IMR-90 (cell line): ENCODE measurements at regions not wholly inside any gene's neighbourhood (a gene's known extent, or its start where the extent isn't known, plus 50 kb on each side); places are given as distances from the start of the nearest gene placed in this dataset.

ENCODE experiments used
- ATAC-seq: fragments of 200-7000 bp; cut with Tn5 transposase; 2 replicates; pipeline ENCODE4 v1.9.1; 2020; ENCODE audit warnings: low read depth, mild to moderate bottlenecking, moderate library complexity
- BruUV-seq: library from RNA; stranded (reverse); fragments of 400-500 nt; replicated peaks from 2 replicates; lab custom pipeline; 2021; lab: Mats Ljungman, UMichigan
- CTCF ChIA-PET: fragments of 300-600 bp; formaldehyde crosslinking; extraction: SDS; loops from one replicate; lab custom pipeline; 2021; ENCODE audit warnings: antibody characterized with exemption; lab: Yijun Ruan, JAX
- POLR2A ChIA-PET: fragments of 300-600 bp; sonication (Branson Sonifier 250); formaldehyde crosslinking; loops from one replicate; lab custom pipeline; 2022; ENCODE audit warnings: antibody characterized with exemption; ENCODE audit not compliant: unreplicated experiment; lab: Charles Lee
- DNase-seq: peaks from one replicate; pipeline ENCODE4 v3.0.0; 2013
- H2AFZ ChIP-seq: replicated peaks from 2 replicates; pipeline ENCODE3; 2013; ENCODE audit warnings: low read length, mild to moderate bottlenecking; ENCODE audit not compliant: poor library complexity
- H2AK5ac ChIP-seq: 2 replicates; pipeline ENCODE4 v1.6.1; 2013; ENCODE audit warnings: low read depth, low read length, inconsistent platforms
- H2AK9ac ChIP-seq: replicated peaks from 2 replicates; pipeline ENCODE3; 2013; ENCODE audit warnings: mild to moderate bottlenecking, low read depth, low read length, moderate library complexity; ENCODE audit not compliant: poor library complexity
- H2BK120ac ChIP-seq: 2 replicates; pipeline ENCODE4 v1.6.1; 2013; ENCODE audit warnings: low read depth, low read length, inconsistent platforms
- H2BK15ac ChIP-seq: 3 replicates; pipeline ENCODE4 v1.6.1; 2013; ENCODE audit warnings: low read depth, low read length, inconsistent platforms
- H2BK20ac ChIP-seq: 2 replicates; pipeline ENCODE4 v1.6.1; 2013; ENCODE audit warnings: low read depth, mild to moderate bottlenecking, inconsistent platforms, low read length, moderate library complexity
- H2BK5ac ChIP-seq: 2 replicates; pipeline ENCODE4 v1.6.1; 2013; ENCODE audit warnings: mild to moderate bottlenecking, low read depth, low read length, inconsistent platforms; ENCODE audit not compliant: poor library complexity, severe bottlenecking
- H3K14ac ChIP-seq: replicated peaks from 2 replicates; pipeline ENCODE4 v1.6.1; 2013; ENCODE audit warnings: low read depth, low read length, inconsistent platforms
- H3K18ac ChIP-seq: 2 replicates; pipeline ENCODE4 v1.6.1; 2013; ENCODE audit warnings: low read depth, low read length, control low read depth
- H3K23ac ChIP-seq: 2 replicates; pipeline ENCODE4 v1.6.1; 2013; ENCODE audit warnings: low read depth, low read length, inconsistent platforms
- H3K27ac ChIP-seq: 2 replicates; pipeline ENCODE4 v1.5.1; 2013; ENCODE audit warnings: mild to moderate bottlenecking, control low read depth, low read length; ENCODE audit not compliant: insufficient read depth
- H3K27me3 ChIP-seq: 2 replicates; pipeline ENCODE4 v1.6.1; 2013; ENCODE audit warnings: low read length; ENCODE audit not compliant: control insufficient read depth, insufficient read depth
- H3K36me3 ChIP-seq: 2 replicates; pipeline ENCODE4 v1.6.1; 2013; ENCODE audit warnings: low read length, mixed read lengths; ENCODE audit not compliant: control insufficient read depth, insufficient read depth
- H3K4ac ChIP-seq: 2 replicates; pipeline ENCODE4 v1.6.1; 2013; ENCODE audit warnings: low read depth, low read length, inconsistent platforms
- H3K4me1 ChIP-seq: 2 replicates; pipeline ENCODE4 v1.6.1; 2013; ENCODE audit warnings: low read length, mixed read lengths; ENCODE audit not compliant: control insufficient read depth, insufficient read depth
- H3K4me2 ChIP-seq: 2 replicates; pipeline ENCODE4 v1.6.1; 2013; ENCODE audit warnings: low read depth, mild to moderate bottlenecking, control low read depth, low read length, moderate library complexity
- H3K4me3 ChIP-seq: 2 replicates; pipeline ENCODE4 v1.5.1; 2013; ENCODE audit warnings: low read depth, mild to moderate bottlenecking, control low read depth, low read length, moderate library complexity; ENCODE audit not compliant: insufficient read depth
- H3K56ac ChIP-seq: 2 replicates; pipeline ENCODE4 v1.6.1; 2013; ENCODE audit warnings: low read length, inconsistent platforms; ENCODE audit not compliant: insufficient read depth; ENCODE audit errors: extremely low read depth
- H3K79me1 ChIP-seq, 2 experiments: 2 replicates each; pipeline ENCODE4 v1.6.1; 2013; ENCODE audit warnings: low read length in 2 of 2, inconsistent platforms in 1 of 2, low read depth in 1 of 2
- H3K9ac ChIP-seq: 2 replicates; pipeline ENCODE4 v1.6.1; 2013; ENCODE audit warnings: low read depth, low read length, control low read depth
- H3K9me1 ChIP-seq: 2 replicates; pipeline ENCODE4 v1.6.1; 2013; ENCODE audit warnings: low read length, inconsistent platforms; ENCODE audit not compliant: insufficient read depth
- H3K9me3 ChIP-seq: 2 replicates; pipeline ENCODE4 v1.6.1; 2013; ENCODE audit warnings: low read length; ENCODE audit not compliant: control insufficient read depth, insufficient read depth
- H4K20me1 ChIP-seq: 2 replicates; pipeline ENCODE4 v1.6.1; 2013; ENCODE audit warnings: low read length, inconsistent platforms; ENCODE audit not compliant: insufficient read depth
- H4K5ac ChIP-seq: 2 replicates; pipeline ENCODE4 v1.6.1; 2013; ENCODE audit warnings: mild to moderate bottlenecking, low read depth, low read length, control low read depth
- H4K8ac ChIP-seq, 2 experiments: 2 replicates each; pipeline ENCODE4 v1.6.1; 2013; ENCODE audit warnings: low read depth in 2 of 2, low read length in 2 of 2, control low read depth in 1 of 2, inconsistent platforms in 1 of 2
- H4K91ac ChIP-seq: 2 replicates; pipeline ENCODE4 v1.6.1; 2013; ENCODE audit warnings: low read depth, low read length, inconsistent platforms; ENCODE audit not compliant: insufficient read depth
- MAFK ChIP-seq: IDR thresholded peaks from 2 replicates; pipeline ENCODE4 v1.6.1; 2012; ENCODE audit warnings: low read depth, low read length, improper control_type of control experiment
- WGBS, 2 experiments: methylation state at CpG; one replicate each; pipeline versions ENCODE4 v1.1.5 to v1.1.7; 2013; ENCODE audit warnings: missing lambda C conversion rate in 2 of 2; ENCODE audit not compliant: insufficient read length in 1 of 2; ENCODE audit errors: extremely low coverage in 2 of 2; 5-methylcytosine and 5-hydroxymethylcytosine counted together
- dilution Hi-C: fragments of 300-500 bp; cut with HindIII; formaldehyde crosslinking; loops from one replicate; pipeline ENCODE4 v1.14.3; 2018; ENCODE audit warnings: low sequenced_read_pairs; ENCODE audit not compliant: unreplicated experiment
- in situ Hi-C: fragments of 300-500 bp; cut with MboI; formaldehyde crosslinking; loops from 3 replicates; pipeline ENCODE4 v1.14.3; 2019; ENCODE audit warnings: low sequenced_read_pairs, inconsistent platforms, mixed read lengths
- intact Hi-C: fragments of 100-400 bp; cut with micrococcal nuclease; formaldehyde crosslinking; loops from 2 replicates; pipeline ENCODE4 v1.10.0; 2022
- TF ChIP-seq, protein P1 (sequence below): conservative IDR thresholded peaks from 2 replicates; pipeline ENCODE4 v1.5.1; 2012; ENCODE audit warnings: mild to moderate bottlenecking, low read depth, low read length, improper control_type of control experiment

DNA sequence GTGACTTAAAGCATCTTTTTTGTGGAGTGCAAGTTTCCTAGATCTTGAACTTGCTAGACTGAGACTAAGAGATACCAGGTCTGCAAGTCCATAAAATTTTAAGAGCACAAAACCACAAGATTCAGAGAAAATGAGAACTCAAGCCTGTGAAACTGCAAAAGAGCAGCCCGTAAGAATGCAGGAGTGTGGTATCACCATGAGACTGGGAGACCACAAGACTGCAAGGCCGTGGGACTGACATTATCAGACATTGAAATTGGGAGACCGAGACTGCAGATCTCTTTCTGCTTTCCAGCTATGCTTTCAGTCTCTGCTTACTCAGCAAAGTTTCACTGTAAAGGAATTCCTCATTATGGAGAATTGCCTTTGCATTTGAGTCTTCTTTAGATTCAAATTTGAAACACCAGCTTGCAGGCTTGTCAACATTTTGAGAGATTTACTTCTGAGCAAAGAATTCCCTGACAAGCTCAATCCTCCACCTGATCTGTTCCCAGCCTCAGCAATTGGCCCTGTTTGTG lies 621.2 kb downstream of the KCNA4 start:
- Histone ChIP-seq H3K27ac (no peak overlapping the region), H2AK5ac (no peak overlapping the region), H2BK5ac (no peak overlapping the region), H3K79me1 (no peaks in the 10 kb centered on the region), H2AFZ (no peak overlapping the region), H3K4me1 (no peaks in the 10 kb centered on the region), H3K56ac (no peak overlapping the region), H3K9me3 (no peaks in the 10 kb centered on the region), H3K14ac (no peak overlapping the region), H3K4ac (no peak overlapping the region), H2AK9ac (no peak overlapping the region), H4K8ac (no peak overlapping the region), H3K18ac (no peak overlapping the region), H3K4me3 (no peak overlapping the region), H3K9me1 (no peaks in the 10 kb centered on the region), H2BK15ac (no peak overlapping the region), H4K5ac (no peak overlapping the region), H3K23ac (no peak overlapping the region), H3K4me2 (no peak overlapping the region), H4K20me1 (no peaks in the 10 kb centered on the region), H3K9ac (no peak overlapping the region), H3K36me3 (no peaks in the 10 kb centered on the region), H4K91ac (no peak overlapping the region), H3K27me3 (peaks cover 3% of the 10 kb centered on the region), H2BK120ac (no peak overlapping the region), H2BK20ac (no peak overlapping the region)
- dilution Hi-C loops = no loop called here
- no TSS peak for BruUV-seq
- POLR2A ChIA-PET = no interaction called here
- in situ Hi-C loops = no loop called here
- intact Hi-C loops = no loop called here
- DNase-seq = no peak
- WGBS, 2 experiments = 50% methylated on average over 1 of the region's 3 CpGs; no CpG with 5 or more reads in 1 of the 2 experiments
- TF ChIP-seq, protein P1, sequence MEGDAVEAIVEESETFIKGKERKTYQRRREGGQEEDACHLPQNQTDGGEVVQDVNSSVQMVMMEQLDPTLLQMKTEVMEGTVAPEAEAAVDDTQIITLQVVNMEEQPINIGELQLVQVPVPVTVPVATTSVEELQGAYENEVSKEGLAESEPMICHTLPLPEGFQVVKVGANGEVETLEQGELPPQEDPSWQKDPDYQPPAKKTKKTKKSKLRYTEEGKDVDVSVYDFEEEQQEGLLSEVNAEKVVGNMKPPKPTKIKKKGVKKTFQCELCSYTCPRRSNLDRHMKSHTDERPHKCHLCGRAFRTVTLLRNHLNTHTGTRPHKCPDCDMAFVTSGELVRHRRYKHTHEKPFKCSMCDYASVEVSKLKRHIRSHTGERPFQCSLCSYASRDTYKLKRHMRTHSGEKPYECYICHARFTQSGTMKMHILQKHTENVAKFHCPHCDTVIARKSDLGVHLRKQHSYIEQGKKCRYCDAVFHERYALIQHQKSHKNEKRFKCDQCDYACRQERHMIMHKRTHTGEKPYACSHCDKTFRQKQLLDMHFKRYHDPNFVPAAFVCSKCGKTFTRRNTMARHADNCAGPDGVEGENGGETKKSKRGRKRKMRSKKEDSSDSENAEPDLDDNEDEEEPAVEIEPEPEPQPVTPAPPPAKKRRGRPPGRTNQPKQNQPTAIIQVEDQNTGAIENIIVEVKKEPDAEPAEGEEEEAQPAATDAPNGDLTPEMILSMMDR = no peak
- peak; percentile 68 for TF ChIP-seq MAFK
- ATAC-seq = no peak
- CTCF ChIA-PET = no interaction called here
